Small intestine (tissue), 7 donors: ENCODE measurements at regions not wholly inside any gene's neighbourhood (a gene's known extent, or its start where the extent isn't known, plus 50 kb on each side); places are given as distances from the start of the nearest gene placed in this dataset.

Experiments
- DNase-seq, 2 donors: peaks; one replicate each; pipeline versions ENCODE4 v3.0.0 to v3.0.0-alpha.2; 2013
- FAIRE-seq: peaks from 2 replicates; lab custom pipeline; 2012; peaks lifted over from hg19 to GRCh38; lab: Jason Lieb, UNC
- H3K27ac ChIP-seq, 3 donors: one replicate each; pipeline ENCODE4 v1.5.1; 2013; ENCODE audit warnings: low read length in 2 of 3, mild to moderate bottlenecking in 2 of 3, control low read depth in 1 of 3, inconsistent platforms in 1 of 3, low read depth in 1 of 3, moderate library complexity in 1 of 3
- H3K27me3 ChIP-seq, 3 donors: one replicate each; pipeline ENCODE4 v1.6.1; 2013; ENCODE audit warnings: low read length in 3 of 3, inconsistent platforms in 1 of 3; ENCODE audit not compliant: control insufficient read depth in 3 of 3, insufficient read depth in 3 of 3
- H3K36me3 ChIP-seq, 3 donors: one replicate each; pipeline ENCODE4 v1.6.1; 2013; ENCODE audit warnings: low read length in 3 of 3, inconsistent platforms in 1 of 3, low read depth in 1 of 3, mild to moderate bottlenecking in 1 of 3, moderate library complexity in 1 of 3; ENCODE audit not compliant: control insufficient read depth in 3 of 3, insufficient read depth in 2 of 3
- H3K4me1 ChIP-seq, 3 donors: one replicate each; pipeline ENCODE4 v1.6.1; 2013; ENCODE audit warnings: low read length in 2 of 3, inconsistent platforms in 1 of 3, low read depth in 1 of 3, mild to moderate bottlenecking in 1 of 3, moderate library complexity in 1 of 3; ENCODE audit not compliant: control insufficient read depth in 3 of 3, insufficient read depth in 2 of 3
- H3K4me3 ChIP-seq, 3 donors: one replicate each; pipeline ENCODE4 v1.5.1; 2013; ENCODE audit warnings: low read length in 3 of 3, control low read depth in 1 of 3, inconsistent platforms in 1 of 3, low read depth in 1 of 3, mild to moderate bottlenecking in 1 of 3, moderate library complexity in 1 of 3
- H3K9me3 ChIP-seq, 2 donors: one replicate each; pipeline ENCODE4 v1.6.1; 2013; ENCODE audit warnings: low read depth in 1 of 2, low read length in 1 of 2; ENCODE audit not compliant: control insufficient read depth in 2 of 2, insufficient read depth in 1 of 2
- WGBS, 3 donors: extraction: QIAGEN DNeasy Blood & Tissue Kit; methylation state at CpG; one replicate each; pipeline ENCODE4 v1.1.7; 2013; 5-methylcytosine and 5-hydroxymethylcytosine counted together
- donor health status: healthy with polysubstance abuse.
- donor health status: control.
- donor health status: control.
- donor health status: Bipolar disorder and iron deficiency.
- donor health status: healthy.

DNA sequence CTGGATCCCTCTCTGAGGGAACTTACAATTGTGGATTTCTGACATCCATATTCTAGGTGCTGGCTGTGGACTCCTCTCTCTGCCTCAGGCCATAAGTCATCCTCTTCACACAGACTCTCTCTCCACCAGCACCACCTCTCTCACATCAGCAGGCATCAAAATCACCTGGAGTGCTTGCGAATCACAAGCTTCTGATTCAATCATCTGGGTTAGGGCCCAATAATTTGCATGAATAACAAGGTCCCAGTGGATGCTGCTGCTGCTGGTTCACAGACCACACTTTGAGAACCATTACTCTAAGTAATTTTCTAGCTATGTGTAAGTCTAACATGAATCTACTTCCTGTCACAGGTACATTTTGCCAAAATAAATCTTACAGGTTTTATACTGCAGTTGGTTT is 214.9 kb downstream of the DSEL start:
- H3K27me3 ChIP-seq, result no peaks in the 10 kb centered on the region
- no peaks in the 10 kb centered on the region for H3K36me3 ChIP-seq
- no peak overlapping the region for H3K4me3 ChIP-seq
- no peak for DNase-seq
- H3K4me1 ChIP-seq, result no peaks in the 10 kb centered on the region
- peaks cover 0 to 24% of the 10 kb centered on the region in 2 donors for H3K9me3 ChIP-seq
- WGBS, 3 donors, result 81 to 88% (median 85%) methylated on average over 1 of the region's 1 CpG
- no peak for FAIRE-seq
- H3K27ac ChIP-seq, result no peak overlapping the region

- Histone ChIP-seq H3K4me3 (no peak overlapping the region), H3K36me3 (no peaks in the 10 kb centered on the region), H3K27ac (no peak overlapping the region), H3K27me3 (no peaks in the 10 kb centered on the region), H3K9me3 (peaks cover 0 to 24% of the 10 kb centered on the region in 2 donors), H3K4me1 (no peaks in the 10 kb centered on the region)
- FAIRE-seq (no peak), DNase-seq (peak in 1 of 2 donors; percentile 11)
- WGBS, 3 donors, result 88 to 98% (median 94%) methylated on average over 4 of the region's 4 CpGs
Measured at GRCh38 chr18:67300498-67300897, 216.0 kb downstream of the DSEL start.

- no peak for FAIRE-seq
- Histone ChIP-seq H3K36me3 (no peaks in the 10 kb centered on the region), H3K9me3 (no peaks in the 10 kb centered on the region), H3K27me3 (no peaks in the 10 kb centered on the region), H3K4me3 (no peak overlapping the region), H3K27ac (no peak overlapping the region), H3K4me1 (no peaks in the 10 kb centered on the region)
- no peak for DNase-seq
- WGBS, 3 donors, result 53 to 65% (median 62%) methylated on average over 3 of the region's 3 CpGs
Measured at GRCh38 chr18:67292814-67293213, 223.7 kb downstream of the DSEL start.

DNA sequence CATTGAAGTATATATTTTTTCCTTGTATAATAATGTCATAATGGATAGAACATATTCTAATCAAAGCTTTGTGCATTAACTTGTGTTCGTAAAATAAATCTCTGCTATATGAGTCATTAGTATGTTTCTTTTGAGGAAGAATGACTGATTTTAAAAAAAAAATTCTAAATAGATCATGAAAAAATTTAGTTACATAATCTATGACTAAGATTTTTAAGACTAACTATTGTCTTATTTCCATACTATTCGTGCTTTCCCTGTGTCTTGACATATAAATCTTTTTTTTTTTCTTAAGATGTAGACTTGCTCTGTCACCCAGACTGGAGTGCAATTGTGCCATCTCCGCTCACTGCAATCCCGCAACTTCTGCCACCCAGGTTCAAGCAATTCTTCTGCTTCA is 226.1 kb downstream of the DSEL start:
- Histone ChIP-seq H3K27ac (no peak overlapping the region), H3K36me3 (no peaks in the 10 kb centered on the region), H3K4me1 (no peaks in the 10 kb centered on the region), H3K27me3 (no peaks in the 10 kb centered on the region), H3K4me3 (no peak overlapping the region), H3K9me3 (no peaks in the 10 kb centered on the region)
- no peak for FAIRE-seq
- 72 to 87% (median 82%) methylated on average over 4 of the region's 4 CpGs for WGBS, 3 donors
- DNase-seq, result no peak

DNA sequence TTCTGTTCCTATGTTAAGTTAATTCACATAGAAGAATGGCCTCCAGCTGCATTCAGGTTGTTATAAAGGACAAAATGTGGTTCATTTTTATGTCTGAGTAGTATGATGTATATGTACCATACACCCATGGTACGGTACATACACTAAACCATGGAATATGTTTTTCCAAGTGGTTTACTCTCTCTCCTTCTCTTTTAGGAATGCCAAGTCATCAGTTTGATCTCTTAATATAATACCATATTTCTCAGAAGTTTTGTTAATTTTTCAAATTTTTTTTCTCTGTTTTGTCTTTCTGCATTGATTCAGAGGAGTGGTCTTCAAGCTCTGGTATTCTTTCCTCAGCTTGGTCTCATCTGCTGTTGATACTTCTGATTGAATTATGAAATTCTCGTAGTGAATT is 230.9 kb downstream of the DSEL start:
- H3K36me3 ChIP-seq, result no peaks in the 10 kb centered on the region
- H3K27ac ChIP-seq, result no peak overlapping the region
- no peaks in the 10 kb centered on the region for H3K27me3 ChIP-seq
- DNase-seq (no peak), FAIRE-seq (no peak)
- WGBS, 3 donors, result 83 to 90% (median 85%) methylated on average over 2 of the region's 2 CpGs
- H3K4me3 ChIP-seq, result no peak overlapping the region
- no peaks in the 10 kb centered on the region for H3K9me3 ChIP-seq
- H3K4me1 ChIP-seq, result no peaks in the 10 kb centered on the region

- Histone ChIP-seq H3K4me1 (no peaks in the 10 kb centered on the region), H3K9me3 (no peaks in the 10 kb centered on the region), H3K36me3 (no peaks in the 10 kb centered on the region), H3K27ac (no peak overlapping the region), H3K4me3 (no peak overlapping the region), H3K27me3 (no peaks in the 10 kb centered on the region)
- FAIRE-seq (no peak), DNase-seq (no peak)
Measured at GRCh38 chr18:67282796-67283195, 233.7 kb downstream of the DSEL start.

DNA sequence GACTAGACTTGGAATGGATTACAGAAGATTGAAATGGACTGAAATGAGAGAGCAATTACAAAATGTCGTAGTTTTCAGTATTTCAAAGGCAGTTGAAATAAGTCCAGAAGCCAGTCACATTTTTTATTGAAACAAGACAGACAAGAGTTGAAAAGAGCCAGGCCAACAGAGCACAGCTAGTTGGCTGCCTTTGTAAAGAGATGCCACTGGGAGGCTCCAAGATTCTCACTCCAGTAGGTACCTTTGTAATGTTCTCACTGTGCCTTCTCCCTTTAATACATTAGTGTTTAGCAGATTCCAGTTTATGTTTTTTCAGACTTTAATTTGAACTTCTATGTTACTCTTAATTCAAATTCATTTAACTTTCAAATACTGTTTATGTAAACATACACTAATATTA is 234.8 kb downstream of the DSEL start:
- Histone ChIP-seq H3K4me3 (no peak overlapping the region), H3K36me3 (no peaks in the 10 kb centered on the region), H3K9me3 (no peaks in the 10 kb centered on the region), H3K4me1 (no peaks in the 10 kb centered on the region), H3K27ac (no peak overlapping the region), H3K27me3 (no peaks in the 10 kb centered on the region)
- FAIRE-seq (no peak), DNase-seq (no peak)
- WGBS, 3 donors, result 62 to 72% (median 71%) methylated on average over 1 of the region's 1 CpG

GRCh38 chr18:67280486-67281242 is 235.9 kb downstream of the DSEL start:
- Histone ChIP-seq H3K27me3 (no peaks in the 10 kb centered on the region), H3K4me3 (no peak overlapping the region), H3K9me3 (no peaks in the 10 kb centered on the region), H3K4me1 (no peaks in the 10 kb centered on the region), H3K36me3 (no peaks in the 10 kb centered on the region), H3K27ac (no peak overlapping the region)
- DNase-seq (no peak), FAIRE-seq (no peak)
- 73 to 77% (median 75%) methylated on average over 5 of the region's 5 CpGs for WGBS, 3 donors

GRCh38 chr18:67279988-67280387 is 236.5 kb downstream of the DSEL start:
- Histone ChIP-seq H3K4me1 (no peaks in the 10 kb centered on the region), H3K27me3 (no peaks in the 10 kb centered on the region), H3K27ac (no peak overlapping the region), H3K4me3 (no peak overlapping the region), H3K36me3 (no peaks in the 10 kb centered on the region), H3K9me3 (no peaks in the 10 kb centered on the region)
- FAIRE-seq (no peak), DNase-seq (no peak)
- 57 to 76% (median 69%) methylated on average over 3 of the region's 3 CpGs for WGBS, 3 donors
